Liver (tissue), 8 donors: ENCODE measurements at regions not wholly inside any gene's neighbourhood (a gene's known extent, or its start where the extent isn't known, plus 50 kb on each side); places are given as distances from the start of the nearest gene placed in this dataset.

Experiments
- DNase-seq: peaks from one replicate; pipeline ENCODE4 v3.0.0-alpha.2; 2017; ENCODE audit warnings: low spot score
- H3K27ac ChIP-seq, 2 donors: one replicate each; pipeline ENCODE4 v1.7.0; 2013; ENCODE audit warnings: inconsistent platforms in 2 of 2, low read length in 2 of 2, control low read depth in 1 of 2, low read depth in 1 of 2, mild to moderate bottlenecking in 1 of 2
- H3K27me3 ChIP-seq, 4 donors: one replicate each; pipeline versions ENCODE4 v1.6.1 to v1.7.0; 2013; ENCODE audit warnings: low read length in 3 of 4, inconsistent platforms in 1 of 4, mild to moderate bottlenecking in 1 of 4, moderate library complexity in 1 of 4; ENCODE audit not compliant: control insufficient read depth in 4 of 4, insufficient read depth in 4 of 4
- H3K36me3 ChIP-seq, 4 donors: one replicate each; pipeline versions ENCODE4 v1.6.1 to v1.7.0; 2013; ENCODE audit warnings: low read length in 3 of 4, mild to moderate bottlenecking in 3 of 4, low read depth in 1 of 4, moderate library complexity in 1 of 4; ENCODE audit not compliant: control insufficient read depth in 4 of 4, insufficient read depth in 3 of 4
- H3K4me1 ChIP-seq, 4 donors: one replicate each; pipeline versions ENCODE4 v1.6.1 to v1.7.0; 2013; ENCODE audit warnings: low read length in 3 of 4, mild to moderate bottlenecking in 3 of 4, moderate library complexity in 1 of 4; ENCODE audit not compliant: control insufficient read depth in 4 of 4, insufficient read depth in 4 of 4
- H3K4me3 ChIP-seq, 3 donors: one replicate each; pipeline versions ENCODE4 v1.6.1 to v1.7.0; 2013; ENCODE audit warnings: low read length in 3 of 3, control low read depth in 1 of 3, low read depth in 1 of 3, mild to moderate bottlenecking in 1 of 3
- H3K9ac ChIP-seq, 2 donors: one replicate each; pipeline ENCODE4 v1.7.0; 2013; ENCODE audit warnings: low read length in 2 of 2, mild to moderate bottlenecking in 2 of 2, moderate library complexity in 2 of 2, control low read depth in 1 of 2, low read depth in 1 of 2
- H3K9me3 ChIP-seq, 4 donors: one replicate each; pipeline versions ENCODE4 v1.6.1 to v1.7.0; 2013; ENCODE audit warnings: low read length in 3 of 4; ENCODE audit not compliant: control insufficient read depth in 4 of 4
- EGR1 ChIP-seq, 2 donors: IDR thresholded peaks; 2 replicates each; pipeline ENCODE4 v1.6.1; 2016 to 2018; ENCODE audit warnings: antibody characterized with exemption in 2 of 2, low read depth in 2 of 2
- FOXA1 ChIP-seq: IDR thresholded peaks from 2 replicates; pipeline ENCODE4 v1.6.1; 2016; ENCODE audit warnings: antibody characterized with exemption
- FOXA2 ChIP-seq: IDR thresholded peaks from 2 replicates; pipeline ENCODE4 v1.6.1; 2016; ENCODE audit warnings: antibody characterized with exemption
- GABPA ChIP-seq, 2 donors: IDR thresholded peaks in 1 of 2; conservative IDR thresholded peaks in 1 of 2; 2 replicates each; pipeline ENCODE4 v1.6.1; 2016; ENCODE audit warnings: antibody characterized with exemption in 2 of 2, mild to moderate bottlenecking in 1 of 2, moderate library complexity in 1 of 2
- HNF4A ChIP-seq, 2 donors: conservative IDR thresholded peaks; 2 replicates each; pipeline ENCODE4 v1.6.1; 2016; ENCODE audit warnings: antibody characterized with exemption in 2 of 2, mild to moderate bottlenecking in 2 of 2
- HNF4G ChIP-seq: IDR thresholded peaks from 2 replicates; pipeline ENCODE4 v1.6.1; 2016; ENCODE audit warnings: antibody characterized with exemption
- JUND ChIP-seq, 2 donors: IDR thresholded peaks; 2 replicates each; pipeline ENCODE4 v1.6.1; 2016; ENCODE audit warnings: antibody characterized with exemption in 2 of 2
- NR2F2 ChIP-seq: IDR thresholded peaks from 2 replicates; pipeline ENCODE4 v1.6.1; 2016; ENCODE audit warnings: antibody characterized with exemption
- RAD21 ChIP-seq, 2 donors: IDR thresholded peaks; 2 replicates each; pipeline ENCODE4 v1.6.1; 2016; ENCODE audit warnings: antibody characterized with exemption in 2 of 2, mild to moderate bottlenecking in 2 of 2
- RXRA ChIP-seq, 2 donors: IDR thresholded peaks; 2 replicates each; pipeline ENCODE4 v1.6.1; 2017 to 2018; ENCODE audit warnings: antibody characterized with exemption in 2 of 2, mild to moderate bottlenecking in 1 of 2
- SP1 ChIP-seq: IDR thresholded peaks from 2 replicates; pipeline ENCODE4 v1.6.1; 2018; ENCODE audit warnings: antibody characterized with exemption, mild to moderate bottlenecking
- TAF1 ChIP-seq: conservative IDR thresholded peaks from 2 replicates; pipeline ENCODE4 v1.6.1; 2016; ENCODE audit warnings: antibody characterized with exemption, mild to moderate bottlenecking
- YY1 ChIP-seq: IDR thresholded peaks from 2 replicates; pipeline ENCODE4 v1.6.1; 2016; ENCODE audit warnings: antibody characterized with exemption, mild to moderate bottlenecking
- WGBS: extraction: QIAGEN DNeasy Blood & Tissue Kit; methylation state at CpG from one replicate; pipeline ENCODE4 v1.1.7; 2013; 5-methylcytosine and 5-hydroxymethylcytosine counted together
- TF ChIP-seq, protein P1 (sequence below): IDR thresholded peaks from 2 replicates; pipeline ENCODE4 v1.6.1; 2016; ENCODE audit warnings: antibody characterized with exemption
- TF ChIP-seq, protein P2 (sequence below): IDR thresholded peaks from 2 replicates; pipeline ENCODE4 v1.6.1; 2016; ENCODE audit warnings: antibody characterized with exemption, mild to moderate bottlenecking
- TF ChIP-seq, protein P3 (sequence below): IDR thresholded peaks from 2 replicates; pipeline ENCODE4 v1.6.1; 2016; ENCODE audit warnings: antibody characterized with exemption
- TF ChIP-seq, protein P4 (sequence below): fragments of 150-350 bp; IDR thresholded peaks from 2 replicates; pipeline ENCODE4 v1.5.1; 2017; ENCODE audit warnings: improper control_type of control experiment, low read depth, low read length; ENCODE audit not compliant: missing input control
- TF ChIP-seq, protein P5 (sequence below): IDR thresholded peaks from 2 replicates; pipeline ENCODE4 v1.6.1; 2016; ENCODE audit warnings: antibody characterized with exemption
- donor health status: healthy.
- donor health status: healthy.
- donor health status: healthy.
- donor health status: healthy.
- donor health status: healthy.

DNA sequence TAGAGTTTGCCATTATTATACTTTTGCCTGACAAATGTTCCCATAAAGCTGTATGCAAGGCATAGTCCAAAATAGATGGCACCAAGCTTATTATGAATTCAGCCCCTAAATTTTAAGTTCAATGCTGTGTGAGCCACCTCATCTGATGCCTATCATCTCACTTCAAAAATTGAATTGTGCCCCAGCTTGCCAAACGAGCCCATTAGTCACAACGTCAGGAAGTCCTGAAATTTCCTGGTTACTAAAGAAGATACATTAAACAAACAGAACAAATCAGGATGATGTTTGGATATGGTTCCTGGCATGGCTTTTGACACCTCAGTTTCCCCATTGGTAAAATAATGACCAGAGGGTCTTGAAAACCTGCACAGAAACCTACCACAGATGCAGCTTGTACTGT, 147.5 kb upstream of the SOX21 start (continued):
- TF ChIP-seq RXRA (IDR thresholded peaks at IDR 0.05) (no peak), RAD21 (IDR thresholded peaks at IDR 0.05) (no peak), JUND (IDR thresholded peaks at IDR 0.05) (no peak), NR2F2 (no peak), TAF1 (no peak), FOXA2 (no peak), FOXA1 (no peak)

DNA sequence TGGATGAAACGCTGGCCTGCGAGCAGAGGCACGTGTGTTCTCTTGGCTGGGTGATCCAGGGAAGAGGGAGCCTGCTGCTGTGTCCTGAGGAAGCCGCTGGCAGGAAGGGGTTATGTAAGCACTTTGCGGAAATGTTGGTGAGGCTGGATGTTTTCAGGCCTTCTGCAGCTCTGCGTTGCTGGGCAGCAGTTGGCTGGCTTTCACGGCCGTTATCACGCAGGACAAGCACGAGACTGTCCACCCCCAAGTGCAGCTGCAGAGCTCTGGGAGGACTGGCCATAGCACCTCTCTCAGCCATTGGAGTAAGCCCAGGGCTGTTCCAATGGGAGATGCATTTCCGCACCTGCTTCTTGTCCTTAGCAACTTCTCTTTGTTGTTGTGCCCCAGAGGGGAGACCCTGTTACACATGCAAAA, 146.9 kb upstream of the SOX21 start:
- Histone ChIP-seq H3K4me3 (no peak overlapping the region), H3K27ac (peak overlapping the region in 1 of 2 donors; percentile 16), H3K27me3 (no peaks in the 10 kb centered on the region), H3K9ac (no peak overlapping the region), H3K36me3 (no peaks in the 10 kb centered on the region), H3K9me3 (no peaks in the 10 kb centered on the region), H3K4me1 (peaks cover 0 to 9% (median 0%) of the 10 kb centered on the region in 4 donors)
- WGBS: 48% methylated on average over 11 of the region's 11 CpGs
- DNase-seq: no peak
- TF ChIP-seq RXRA (IDR thresholded peaks at IDR 0.05) (peak in 1 of 2 donors; percentile 17), RAD21 (IDR thresholded peaks at IDR 0.05) (peak in 1 of 2 donors; percentile 17), NR2F2 (peak; percentile 60), SP1 (peak; percentile 29), HNF4G (no peak)

DNA sequence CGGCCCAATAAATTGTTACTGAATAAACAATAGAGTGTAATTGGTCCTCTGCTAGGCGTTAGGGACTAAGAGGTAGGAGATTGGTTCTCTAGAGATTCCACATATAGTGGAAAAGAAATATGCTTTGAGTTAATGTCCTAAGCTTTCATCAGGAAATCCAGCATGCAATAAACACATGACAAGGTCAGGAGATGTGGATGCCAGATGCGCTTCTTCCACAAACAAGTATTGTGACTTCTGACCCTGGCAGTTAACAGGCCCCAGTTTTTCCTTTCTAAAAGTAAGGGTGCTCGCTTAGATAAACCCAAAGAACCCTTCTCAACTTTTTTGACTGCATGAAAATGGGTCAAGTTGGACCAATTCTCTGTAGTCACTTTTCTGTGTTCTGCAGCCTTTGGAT, 146.5 kb upstream of the SOX21 start:
- Histone ChIP-seq H3K9ac (no peak overlapping the region), H3K27ac (no peak overlapping the region), H3K4me3 (no peak overlapping the region), H3K36me3 (no peaks in the 10 kb centered on the region), H3K4me1 (peaks cover 0 to 9% (median 0%) of the 10 kb centered on the region in 4 donors), H3K27me3 (no peaks in the 10 kb centered on the region), H3K9me3 (no peaks in the 10 kb centered on the region)
- TF ChIP-seq, protein P1, sequence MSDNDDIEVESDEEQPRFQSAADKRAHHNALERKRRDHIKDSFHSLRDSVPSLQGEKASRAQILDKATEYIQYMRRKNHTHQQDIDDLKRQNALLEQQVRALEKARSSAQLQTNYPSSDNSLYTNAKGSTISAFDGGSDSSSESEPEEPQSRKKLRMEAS: no peak
- peak; percentile 72 for TF ChIP-seq NR2F2
- DNase-seq: no peak
- 76% methylated on average over 4 of the region's 4 CpGs for WGBS

DNA sequence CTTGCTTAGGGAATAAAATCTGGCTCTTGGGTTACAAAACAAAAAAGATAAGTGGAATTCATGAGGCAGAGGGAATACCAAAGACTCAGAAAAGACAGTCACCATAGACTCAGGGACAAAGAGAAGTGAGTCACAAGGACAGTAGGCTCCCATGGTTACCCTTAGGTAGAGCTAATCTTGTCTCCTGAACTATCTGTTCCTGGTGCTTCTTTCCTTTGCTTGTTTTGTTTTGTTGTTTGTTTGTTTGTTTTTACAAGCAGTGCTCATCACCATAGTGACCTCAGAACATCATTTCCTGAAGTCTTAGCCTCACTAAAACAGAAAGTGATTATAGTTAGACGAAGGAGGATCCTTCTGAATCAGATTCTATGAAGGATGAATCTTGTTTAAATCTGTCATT, 142.3 kb upstream of the SOX21 start:
- DNase-seq: no peak
- no peaks in the 10 kb centered on the region for H3K4me1 ChIP-seq
- H3K27ac ChIP-seq: no peak overlapping the region
- no peaks in the 10 kb centered on the region for H3K9me3 ChIP-seq
- TF ChIP-seq, protein P1: no peak
- TF ChIP-seq HNF4G: no peak
- TF ChIP-seq, protein P2, sequence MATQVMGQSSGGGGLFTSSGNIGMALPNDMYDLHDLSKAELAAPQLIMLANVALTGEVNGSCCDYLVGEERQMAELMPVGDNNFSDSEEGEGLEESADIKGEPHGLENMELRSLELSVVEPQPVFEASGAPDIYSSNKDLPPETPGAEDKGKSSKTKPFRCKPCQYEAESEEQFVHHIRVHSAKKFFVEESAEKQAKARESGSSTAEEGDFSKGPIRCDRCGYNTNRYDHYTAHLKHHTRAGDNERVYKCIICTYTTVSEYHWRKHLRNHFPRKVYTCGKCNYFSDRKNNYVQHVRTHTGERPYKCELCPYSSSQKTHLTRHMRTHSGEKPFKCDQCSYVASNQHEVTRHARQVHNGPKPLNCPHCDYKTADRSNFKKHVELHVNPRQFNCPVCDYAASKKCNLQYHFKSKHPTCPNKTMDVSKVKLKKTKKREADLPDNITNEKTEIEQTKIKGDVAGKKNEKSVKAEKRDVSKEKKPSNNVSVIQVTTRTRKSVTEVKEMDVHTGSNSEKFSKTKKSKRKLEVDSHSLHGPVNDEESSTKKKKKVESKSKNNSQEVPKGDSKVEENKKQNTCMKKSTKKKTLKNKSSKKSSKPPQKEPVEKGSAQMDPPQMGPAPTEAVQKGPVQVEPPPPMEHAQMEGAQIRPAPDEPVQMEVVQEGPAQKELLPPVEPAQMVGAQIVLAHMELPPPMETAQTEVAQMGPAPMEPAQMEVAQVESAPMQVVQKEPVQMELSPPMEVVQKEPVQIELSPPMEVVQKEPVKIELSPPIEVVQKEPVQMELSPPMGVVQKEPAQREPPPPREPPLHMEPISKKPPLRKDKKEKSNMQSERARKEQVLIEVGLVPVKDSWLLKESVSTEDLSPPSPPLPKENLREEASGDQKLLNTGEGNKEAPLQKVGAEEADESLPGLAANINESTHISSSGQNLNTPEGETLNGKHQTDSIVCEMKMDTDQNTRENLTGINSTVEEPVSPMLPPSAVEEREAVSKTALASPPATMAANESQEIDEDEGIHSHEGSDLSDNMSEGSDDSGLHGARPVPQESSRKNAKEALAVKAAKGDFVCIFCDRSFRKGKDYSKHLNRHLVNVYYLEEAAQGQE: no peak
- no peak for TF ChIP-seq TAF1
- TF ChIP-seq, protein P3, sequence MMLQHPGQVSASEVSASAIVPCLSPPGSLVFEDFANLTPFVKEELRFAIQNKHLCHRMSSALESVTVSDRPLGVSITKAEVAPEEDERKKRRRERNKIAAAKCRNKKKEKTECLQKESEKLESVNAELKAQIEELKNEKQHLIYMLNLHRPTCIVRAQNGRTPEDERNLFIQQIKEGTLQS: no peak
- TF ChIP-seq FOXA2: no peak
- TF ChIP-seq HNF4A (conservative IDR thresholded peaks at IDR 0.05): no peak
- TF ChIP-seq SP1: no peak
- TF ChIP-seq GABPA (IDR thresholded peaks at IDR 0.05 in 1 of 2, conservative IDR thresholded peaks at IDR 0.05 in 1 of 2): no peak
- no peak for TF ChIP-seq RAD21 (IDR thresholded peaks at IDR 0.05)
- no peak for TF ChIP-seq NR2F2
- TF ChIP-seq RXRA (IDR thresholded peaks at IDR 0.05): no peak
- TF ChIP-seq, protein P4, sequence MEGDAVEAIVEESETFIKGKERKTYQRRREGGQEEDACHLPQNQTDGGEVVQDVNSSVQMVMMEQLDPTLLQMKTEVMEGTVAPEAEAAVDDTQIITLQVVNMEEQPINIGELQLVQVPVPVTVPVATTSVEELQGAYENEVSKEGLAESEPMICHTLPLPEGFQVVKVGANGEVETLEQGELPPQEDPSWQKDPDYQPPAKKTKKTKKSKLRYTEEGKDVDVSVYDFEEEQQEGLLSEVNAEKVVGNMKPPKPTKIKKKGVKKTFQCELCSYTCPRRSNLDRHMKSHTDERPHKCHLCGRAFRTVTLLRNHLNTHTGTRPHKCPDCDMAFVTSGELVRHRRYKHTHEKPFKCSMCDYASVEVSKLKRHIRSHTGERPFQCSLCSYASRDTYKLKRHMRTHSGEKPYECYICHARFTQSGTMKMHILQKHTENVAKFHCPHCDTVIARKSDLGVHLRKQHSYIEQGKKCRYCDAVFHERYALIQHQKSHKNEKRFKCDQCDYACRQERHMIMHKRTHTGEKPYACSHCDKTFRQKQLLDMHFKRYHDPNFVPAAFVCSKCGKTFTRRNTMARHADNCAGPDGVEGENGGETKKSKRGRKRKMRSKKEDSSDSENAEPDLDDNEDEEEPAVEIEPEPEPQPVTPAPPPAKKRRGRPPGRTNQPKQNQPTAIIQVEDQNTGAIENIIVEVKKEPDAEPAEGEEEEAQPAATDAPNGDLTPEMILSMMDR: no peak
- TF ChIP-seq YY1: no peak
- TF ChIP-seq, protein P5, sequence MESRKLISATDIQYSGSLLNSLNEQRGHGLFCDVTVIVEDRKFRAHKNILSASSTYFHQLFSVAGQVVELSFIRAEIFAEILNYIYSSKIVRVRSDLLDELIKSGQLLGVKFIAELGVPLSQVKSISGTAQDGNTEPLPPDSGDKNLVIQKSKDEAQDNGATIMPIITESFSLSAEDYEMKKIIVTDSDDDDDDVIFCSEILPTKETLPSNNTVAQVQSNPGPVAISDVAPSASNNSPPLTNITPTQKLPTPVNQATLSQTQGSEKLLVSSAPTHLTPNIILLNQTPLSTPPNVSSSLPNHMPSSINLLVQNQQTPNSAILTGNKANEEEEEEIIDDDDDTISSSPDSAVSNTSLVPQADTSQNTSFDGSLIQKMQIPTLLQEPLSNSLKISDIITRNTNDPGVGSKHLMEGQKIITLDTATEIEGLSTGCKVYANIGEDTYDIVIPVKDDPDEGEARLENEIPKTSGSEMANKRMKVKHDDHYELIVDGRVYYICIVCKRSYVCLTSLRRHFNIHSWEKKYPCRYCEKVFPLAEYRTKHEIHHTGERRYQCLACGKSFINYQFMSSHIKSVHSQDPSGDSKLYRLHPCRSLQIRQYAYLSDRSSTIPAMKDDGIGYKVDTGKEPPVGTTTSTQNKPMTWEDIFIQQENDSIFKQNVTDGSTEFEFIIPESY: no peak
- TF ChIP-seq JUND (IDR thresholded peaks at IDR 0.05): no peak
- no peak for TF ChIP-seq EGR1 (IDR thresholded peaks at IDR 0.05; ENCODE audit: low read depth in 2 of 2)
- H3K27me3 ChIP-seq: no peaks in the 10 kb centered on the region
- H3K9ac ChIP-seq: no peak overlapping the region
- WGBS: 64% methylated on average over 1 of the region's 1 CpG
- no peaks in the 10 kb centered on the region for H3K36me3 ChIP-seq
- H3K4me3 ChIP-seq: no peak overlapping the region
